Thyroid gland (tissue), 4 donors: ENCODE measurements at regions not wholly inside any gene's neighbourhood (a gene's known extent, or its start where the extent isn't known, plus 50 kb on each side); places are given as distances from the start of the nearest gene placed in this dataset.
"Not testable (repeated sequence)": the region's sequence is repeated elsewhere in the genome, so short reads cannot be mapped to it uniquely, and the experiment has no call there.

Experiments used
- DNase-seq, 2 donors: peaks; one replicate each; pipeline ENCODE4 v3.0.0-alpha.2; 2019
- H3K27ac ChIP-seq, 3 donors: fragments of 200-600 bp; sonication (generic); 1 replicate in 2 of 3; 2 replicates in 1 of 3; pipeline ENCODE4 v1.5.1; 2016 to 2019; ENCODE audit warnings: mild to moderate bottlenecking in 1 of 3, moderate library complexity in 1 of 3
- H3K27me3 ChIP-seq: fragments of 200-600 bp; sonication (generic); one replicate; pipeline ENCODE4 v1.5.1; 2019
- H3K36me3 ChIP-seq, 2 donors: fragments of 200-600 bp; sonication (generic); one replicate each; pipeline ENCODE4 v1.5.1; 2016 to 2019
- H3K4me1 ChIP-seq, 2 donors: fragments of 200-600 bp; sonication (generic); one replicate each; pipeline ENCODE4 v1.5.1; 2017 to 2019
- H3K4me3 ChIP-seq, 3 donors: fragments of 200-600 bp; sonication (generic); replicated peaks in 1 of 3; 1 replicate in 2 of 3; 2 replicates in 1 of 3; pipeline ENCODE4 v1.5.1; 2016; ENCODE audit warnings: mild to moderate bottlenecking in 1 of 3
- H3K9me3 ChIP-seq: fragments of 200-600 bp; sonication (generic); one replicate; pipeline ENCODE4 v1.5.1; 2017
- CTCF ChIP-seq, 6 experiments: fragments of 200-600 bp in 3 of 6; fragments of 450-650 bp in 3 of 6; sonication (generic) in 3 of 6; IDR thresholded peaks; one replicate each; pipeline ENCODE4 v1.5.1; 2016 to 2019; ENCODE audit warnings: antibody characterized with exemption in 6 of 6, mild to moderate bottlenecking in 2 of 6, inconsistent platforms in 1 of 6, moderate library complexity in 1 of 6
- POLR2A ChIP-seq, 2 donors: fragments of 450-650 bp; IDR thresholded peaks; one replicate each; pipeline ENCODE4 v1.6.1; 2017; ENCODE audit warnings: antibody characterized with exemption in 2 of 2, mild to moderate bottlenecking in 2 of 2, moderate library complexity in 1 of 2
- WGBS, 2 donors: methylation state at CpG; one replicate each; pipeline ENCODE4 v1.1.5; 2017; 5-methylcytosine and 5-hydroxymethylcytosine counted together
- intact Hi-C: fragments of 100-400 bp; cut with DNase I; formaldehyde crosslinking; loops from one replicate; pipeline ENCODE4 v1.15.1; 2023

DNA sequence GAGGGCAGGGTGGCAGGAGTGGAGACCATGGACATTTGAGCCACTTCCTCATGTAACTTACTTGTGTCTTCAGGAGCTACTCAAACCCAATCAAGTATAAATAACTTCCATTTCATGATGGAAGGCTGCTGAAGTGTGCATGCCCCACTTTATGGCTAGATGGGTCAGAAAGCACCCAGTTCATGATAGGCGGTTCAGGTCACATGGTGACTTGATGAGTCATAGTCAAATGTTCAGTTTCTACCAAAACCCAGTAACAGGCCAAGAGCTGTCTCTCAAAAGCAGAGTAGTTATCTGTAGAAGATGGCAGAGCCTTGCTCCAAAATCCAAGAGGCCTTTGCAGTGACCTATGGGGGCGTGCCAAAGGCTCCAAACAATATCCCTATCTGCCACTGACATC lies 133.7 kb upstream of the TENT5A start:
- no peak for DNase-seq
- no peaks in the 10 kb centered on the region for H3K36me3 ChIP-seq
- H3K27ac ChIP-seq = no peak overlapping the region
- H3K27me3 ChIP-seq = no peaks in the 10 kb centered on the region
- H3K9me3 ChIP-seq = no peaks in the 10 kb centered on the region
- no peak overlapping the region for H3K4me3 ChIP-seq
- H3K4me1 ChIP-seq = no peaks in the 10 kb centered on the region
- WGBS, 2 donors = 76 to 90% methylated on average over 2 of the region's 2 CpGs
- no peak for TF ChIP-seq POLR2A (IDR thresholded peaks at IDR 0.05)
- intact Hi-C loops = no loop called here

DNA sequence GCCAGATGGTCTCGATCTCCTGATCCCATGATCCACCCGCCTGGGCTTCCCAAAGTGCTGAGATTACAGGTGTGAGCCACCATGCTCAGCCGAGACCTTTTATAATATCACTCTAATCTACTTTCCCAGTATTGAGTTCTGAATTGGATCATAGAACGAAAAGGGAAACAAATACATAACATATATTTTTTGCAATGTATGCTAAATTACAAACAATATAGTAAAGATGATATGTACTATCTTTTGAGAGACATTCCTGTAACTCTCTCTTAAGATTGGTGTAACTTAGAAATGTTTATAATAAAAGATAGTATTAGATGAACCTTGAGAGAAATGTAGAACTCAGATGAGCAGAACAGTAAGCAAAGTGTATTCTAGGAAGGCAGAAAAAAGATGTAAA lies 129.2 kb upstream of the TENT5A start:
- TF ChIP-seq CTCF (IDR thresholded peaks at IDR 0.05) = no peak
- TF ChIP-seq POLR2A (IDR thresholded peaks at IDR 0.05) = no peak
- Histone ChIP-seq H3K4me1 (no peaks in the 10 kb centered on the region), H3K4me3 (no peak overlapping the region), H3K36me3 (no peaks in the 10 kb centered on the region), H3K27ac (no peak overlapping the region), H3K27me3 (no peaks in the 10 kb centered on the region), H3K9me3 (no peaks in the 10 kb centered on the region)
- DNase-seq = no peak
- intact Hi-C loops = no loop called here
- WGBS, 2 donors = 93 to 95% methylated on average over 4 of the region's 4 CpGs

GRCh38 chr6:81878479-81878878 lies 126.0 kb upstream of the TENT5A start:
- Histone ChIP-seq H3K27me3 (no peaks in the 10 kb centered on the region), H3K4me1 (no peaks in the 10 kb centered on the region), H3K9me3 (no peaks in the 10 kb centered on the region), H3K27ac (no peak overlapping the region), H3K4me3 (no peak overlapping the region), H3K36me3 (no peaks in the 10 kb centered on the region)
- intact Hi-C loops = no loop called here
- DNase-seq = no peak
- TF ChIP-seq POLR2A (IDR thresholded peaks at IDR 0.05) (no peak), CTCF (IDR thresholded peaks at IDR 0.05) (no peak)

- no peak overlapping the region for H3K4me3 ChIP-seq
- H3K9me3 ChIP-seq = no peaks in the 10 kb centered on the region
- H3K27ac ChIP-seq = no peak overlapping the region
- no peaks in the 10 kb centered on the region for H3K36me3 ChIP-seq
- no peaks in the 10 kb centered on the region for H3K4me1 ChIP-seq
- H3K27me3 ChIP-seq = no peaks in the 10 kb centered on the region
- TF ChIP-seq POLR2A (IDR thresholded peaks at IDR 0.05) (no peak), CTCF (IDR thresholded peaks at IDR 0.05) (no peak)
- no peak for DNase-seq
- 73 to 88% methylated on average over 1 of the region's 1 CpG for WGBS, 2 donors
- intact Hi-C loops = no loop called here
Observed at GRCh38 chr6:81876971-81877370, 124.5 kb upstream of the TENT5A start.

DNA sequence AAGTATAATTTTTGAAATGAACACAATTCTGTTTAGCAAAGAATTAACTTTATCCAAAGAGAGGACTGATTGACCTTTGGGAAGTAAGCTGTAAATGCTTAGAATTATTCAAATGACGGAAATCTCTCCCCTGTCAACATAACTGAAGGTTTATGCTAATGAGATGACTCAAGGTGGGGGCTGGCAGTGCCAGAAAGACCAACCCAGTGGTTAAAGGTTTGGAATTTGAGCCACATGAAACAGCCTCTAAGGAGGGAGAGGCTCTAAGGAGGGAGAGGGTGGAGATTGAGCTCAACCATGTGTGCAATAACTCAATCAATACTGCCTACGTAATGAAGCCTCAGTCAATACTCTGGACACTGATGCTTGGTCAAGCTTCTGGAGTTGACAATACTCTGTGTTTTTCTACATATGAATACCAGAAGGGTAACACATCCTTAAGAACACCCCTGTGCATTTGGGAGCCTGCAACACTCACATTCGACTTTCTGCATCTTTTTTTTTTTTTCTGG lies 123.4 kb upstream of the TENT5A start:
- H3K9me3 ChIP-seq = no peaks in the 10 kb centered on the region
- no peak overlapping the region for H3K4me3 ChIP-seq
- no peaks in the 10 kb centered on the region for H3K4me1 ChIP-seq
- H3K36me3 ChIP-seq = no peaks in the 10 kb centered on the region
- 83 to 89% methylated on average over 3 of the region's 3 CpGs for WGBS, 2 donors
- H3K27ac ChIP-seq = no peak overlapping the region
- DNase-seq = no peak
- H3K27me3 ChIP-seq = no peaks in the 10 kb centered on the region
- intact Hi-C loops = no loop called here
- TF ChIP-seq POLR2A (IDR thresholded peaks at IDR 0.05) (no peak), CTCF (IDR thresholded peaks at IDR 0.05) (no peak)

DNA sequence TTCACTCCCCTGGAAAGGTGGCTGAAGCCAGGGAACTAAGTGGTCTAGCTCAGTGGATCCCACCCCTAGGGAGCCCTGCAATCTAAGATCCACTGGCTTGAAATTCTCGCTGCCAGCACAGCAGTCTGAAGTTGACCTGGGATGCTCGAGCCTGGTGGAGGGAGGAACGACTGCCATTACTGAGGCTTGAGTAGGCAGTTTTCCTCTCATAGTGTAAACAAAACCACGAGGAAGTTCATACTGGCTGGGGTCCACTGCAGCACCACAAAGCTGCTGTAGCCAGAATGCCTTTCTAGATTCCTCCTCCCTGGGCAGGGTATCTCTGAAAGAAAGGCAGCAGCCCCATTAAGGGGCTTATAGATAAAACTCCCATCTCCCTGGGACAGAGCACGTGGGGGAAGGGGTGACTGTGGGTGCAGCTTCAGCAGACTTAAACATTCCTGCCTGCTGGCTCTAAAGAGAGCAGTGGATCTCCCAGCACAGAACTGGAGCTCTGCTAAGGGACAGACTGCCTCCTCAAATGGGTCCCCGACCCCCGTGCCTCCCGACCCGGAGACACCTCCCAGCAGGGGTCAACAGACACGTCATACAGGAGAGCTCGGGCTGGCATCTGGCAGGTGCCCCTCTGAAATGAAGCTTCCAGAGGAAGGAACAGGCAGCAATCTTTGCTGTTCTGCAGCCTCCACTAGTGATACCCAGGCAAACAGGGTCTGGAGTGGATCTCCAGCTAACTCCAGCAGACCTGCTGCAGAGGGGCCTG lies 117.4 kb upstream of the TENT5A start:
- H3K9me3 ChIP-seq, H3K27me3 ChIP-seq, H3K27ac ChIP-seq, H3K4me3 ChIP-seq, intact Hi-C loops, DNase-seq, H3K4me1 ChIP-seq, H3K36me3 ChIP-seq: not testable (repeated sequence)
- WGBS, 2 donors = 55 to 61% methylated on average over 11 of the region's 11 CpGs
